ENCODE measurements at regions not wholly inside any gene's neighbourhood (a gene's known extent, or its start where the extent isn't known, plus 50 kb on each side); places are given as distances from the start of the nearest gene placed in this dataset.

- no peaks in the 10 kb centered on the region for H3K27me3 ChIP-seq
- in situ Hi-C loops (cut with MboI; ENCODE audit: low sequenced_read_pairs in 4 of 4) = no loop called here
These were observed 79.2 kb upstream of the HS3ST1 start for GRCh38 chr4:11507920-11508319.

DNA sequence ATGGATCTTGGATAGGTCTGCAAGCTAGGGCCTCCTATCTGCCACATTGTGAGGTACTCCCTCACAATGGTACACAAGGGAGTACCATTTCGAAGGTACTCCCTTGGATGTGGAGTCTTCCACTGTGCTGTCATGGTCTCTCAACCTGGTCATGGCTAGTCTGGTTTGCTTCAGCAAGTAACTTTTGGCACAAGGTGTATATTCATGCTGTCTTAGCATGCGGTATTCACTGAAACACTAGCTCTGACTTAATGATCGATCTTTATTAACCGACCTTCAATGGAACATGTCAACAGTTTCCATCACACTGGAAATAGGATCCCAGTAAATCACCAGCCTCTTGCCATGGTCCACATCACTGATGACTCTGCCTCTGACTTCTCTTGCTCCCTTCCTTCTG, 77.5 kb upstream of the HS3ST1 start:
- Histone ChIP-seq H3K4me3 (no peak overlapping the region), H3K27ac (no peak overlapping the region), H3K9me3 (no peaks in the 10 kb centered on the region), H3K36me3 (no peaks in the 10 kb centered on the region), H3K4me1 (no peaks in the 10 kb centered on the region), H3K27me3 (no peaks in the 10 kb centered on the region)
- in situ Hi-C loops (cut with MboI; ENCODE audit: low sequenced_read_pairs in 4 of 4) (no loop called here), intact Hi-C loops (cut with DNase I; ENCODE audit: low total_unique reads) (no loop called here)
- ATAC-seq (no peak), DNase-seq (no peak)
- TF ChIP-seq, protein P1, sequence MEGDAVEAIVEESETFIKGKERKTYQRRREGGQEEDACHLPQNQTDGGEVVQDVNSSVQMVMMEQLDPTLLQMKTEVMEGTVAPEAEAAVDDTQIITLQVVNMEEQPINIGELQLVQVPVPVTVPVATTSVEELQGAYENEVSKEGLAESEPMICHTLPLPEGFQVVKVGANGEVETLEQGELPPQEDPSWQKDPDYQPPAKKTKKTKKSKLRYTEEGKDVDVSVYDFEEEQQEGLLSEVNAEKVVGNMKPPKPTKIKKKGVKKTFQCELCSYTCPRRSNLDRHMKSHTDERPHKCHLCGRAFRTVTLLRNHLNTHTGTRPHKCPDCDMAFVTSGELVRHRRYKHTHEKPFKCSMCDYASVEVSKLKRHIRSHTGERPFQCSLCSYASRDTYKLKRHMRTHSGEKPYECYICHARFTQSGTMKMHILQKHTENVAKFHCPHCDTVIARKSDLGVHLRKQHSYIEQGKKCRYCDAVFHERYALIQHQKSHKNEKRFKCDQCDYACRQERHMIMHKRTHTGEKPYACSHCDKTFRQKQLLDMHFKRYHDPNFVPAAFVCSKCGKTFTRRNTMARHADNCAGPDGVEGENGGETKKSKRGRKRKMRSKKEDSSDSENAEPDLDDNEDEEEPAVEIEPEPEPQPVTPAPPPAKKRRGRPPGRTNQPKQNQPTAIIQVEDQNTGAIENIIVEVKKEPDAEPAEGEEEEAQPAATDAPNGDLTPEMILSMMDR (IDR thresholded peaks at IDR 0.05 in 4 of 5, conservative IDR thresholded peaks at IDR 0.05 in 1 of 5) = no peak
- no peak for TF ChIP-seq POLR2A (IDR thresholded peaks at IDR 0.05)

More at GRCh38 chr4:11507920-11508319, 79.2 kb upstream of the HS3ST1 start:
- intact Hi-C loops (cut with DNase I; ENCODE audit: low total_unique reads) = no loop called here
- DNase-seq = no peak
- TF ChIP-seq, protein P1 (IDR thresholded peaks at IDR 0.05 in 4 of 5, conservative IDR thresholded peaks at IDR 0.05 in 1 of 5) = no peak
- no peak for TF ChIP-seq POLR2A (IDR thresholded peaks at IDR 0.05)
- Histone ChIP-seq H3K27ac (no peak overlapping the region), H3K36me3 (no peaks in the 10 kb centered on the region), H3K4me3 (no peak overlapping the region), H3K9me3 (no peaks in the 10 kb centered on the region), H3K4me1 (no peaks in the 10 kb centered on the region)
- ATAC-seq = no peak

GRCh38 chr4:11505221-11505971, 76.7 kb upstream of the HS3ST1 start:
- Histone ChIP-seq H3K4me1 (no peaks in the 10 kb centered on the region), H3K4me3 (no peak overlapping the region), H3K27ac (peak overlapping the region in 1 of 4 donors; percentile 48), H3K36me3 (no peaks in the 10 kb centered on the region), H3K9me3 (no peaks in the 10 kb centered on the region), H3K27me3 (no peaks in the 10 kb centered on the region)
- no peak for DNase-seq
- TF ChIP-seq, protein P1 (IDR thresholded peaks at IDR 0.05 in 4 of 5, conservative IDR thresholded peaks at IDR 0.05 in 1 of 5) = no peak
- peak in 1 of 2 donors; percentile 33 for ATAC-seq
- intact Hi-C loops (cut with DNase I; ENCODE audit: low total_unique reads) = no loop called here
- in situ Hi-C loops (cut with MboI; ENCODE audit: low sequenced_read_pairs in 4 of 4) = no loop called here

GRCh38 chr4:11503166-11503565, 74.5 kb upstream of the HS3ST1 start:
- no peaks in the 10 kb centered on the region for H3K4me1 ChIP-seq
- no peak overlapping the region for H3K27ac ChIP-seq
- intact Hi-C loops (cut with DNase I; ENCODE audit: low total_unique reads) = no loop called here
- no peak overlapping the region for H3K4me3 ChIP-seq
- no peaks in the 10 kb centered on the region for H3K9me3 ChIP-seq
- ATAC-seq = no peak
- no peaks in the 10 kb centered on the region for H3K27me3 ChIP-seq
- DNase-seq = no peak
- TF ChIP-seq, protein P1 (IDR thresholded peaks at IDR 0.05 in 4 of 5, conservative IDR thresholded peaks at IDR 0.05 in 1 of 5) = no peak
- no peak for TF ChIP-seq POLR2A (IDR thresholded peaks at IDR 0.05)
- in situ Hi-C loops (cut with MboI; ENCODE audit: low sequenced_read_pairs in 4 of 4) = no loop called here
- no peaks in the 10 kb centered on the region for H3K36me3 ChIP-seq

DNA sequence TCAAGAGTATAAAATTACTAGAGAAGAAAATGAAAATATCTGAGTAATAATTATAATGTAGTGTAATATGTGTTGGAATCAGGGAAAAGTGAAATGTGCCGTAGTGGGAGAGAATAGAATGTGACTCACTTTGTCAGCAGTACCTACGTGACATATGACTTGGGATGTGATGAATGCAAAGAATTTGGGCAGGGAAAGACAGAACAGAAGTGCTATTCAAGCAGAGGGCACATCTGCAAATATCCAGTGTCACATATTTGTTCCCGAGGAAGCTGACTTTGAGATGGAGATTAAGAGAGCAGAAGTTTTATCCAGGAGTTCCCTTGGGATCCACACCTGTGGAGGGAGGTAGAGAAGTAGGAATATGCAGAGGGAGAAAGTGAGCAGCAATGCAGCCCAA, 69.3 kb upstream of the HS3ST1 start:
- in situ Hi-C loops (cut with MboI; ENCODE audit: low sequenced_read_pairs in 4 of 4) = no loop called here
- no peaks in the 10 kb centered on the region for H3K36me3 ChIP-seq
- intact Hi-C loops (cut with DNase I; ENCODE audit: low total_unique reads) = no loop called here

More for the DNA sequence above, 69.3 kb upstream of the HS3ST1 start:
- Histone ChIP-seq H3K4me1 (no peaks in the 10 kb centered on the region), H3K9me3 (no peaks in the 10 kb centered on the region), H3K27ac (no peak overlapping the region), H3K27me3 (no peaks in the 10 kb centered on the region), H3K4me3 (no peak overlapping the region)
- no peak for TF ChIP-seq POLR2A (IDR thresholded peaks at IDR 0.05)
- TF ChIP-seq, protein P1 (IDR thresholded peaks at IDR 0.05 in 4 of 5, conservative IDR thresholded peaks at IDR 0.05 in 1 of 5) = no peak
- DNase-seq = no peak
- ATAC-seq = no peak
